ENCODE measurements at regions not wholly inside any gene's neighbourhood (a gene's known extent, or its start where the extent isn't known, plus 50 kb on each side); places are given as distances from the start of the nearest gene placed in this dataset.

- Histone ChIP-seq H3K9ac (no peak overlapping the region), H3K9me3 (ENCODE audit: control insufficient read depth, low read length) (no peaks in the 10 kb centered on the region), H3K36me3 (ENCODE audit: control insufficient read depth, insufficient read depth, low read length) (no peaks in the 10 kb centered on the region), H3K79me2 (no peaks in the 10 kb centered on the region), H3K4me3 (ENCODE audit: low read depth, low read length) (no peak overlapping the region), H3K4me1 (no peaks in the 10 kb centered on the region), H2AFZ (no peak overlapping the region), H3K27me3 (ENCODE audit: control insufficient read depth, insufficient read depth, low read length) (no peaks in the 10 kb centered on the region), H3K4me2 (ENCODE audit: low read length) (no peak overlapping the region), H3K27ac (no peak overlapping the region)
- TF ChIP-seq, protein P1, sequence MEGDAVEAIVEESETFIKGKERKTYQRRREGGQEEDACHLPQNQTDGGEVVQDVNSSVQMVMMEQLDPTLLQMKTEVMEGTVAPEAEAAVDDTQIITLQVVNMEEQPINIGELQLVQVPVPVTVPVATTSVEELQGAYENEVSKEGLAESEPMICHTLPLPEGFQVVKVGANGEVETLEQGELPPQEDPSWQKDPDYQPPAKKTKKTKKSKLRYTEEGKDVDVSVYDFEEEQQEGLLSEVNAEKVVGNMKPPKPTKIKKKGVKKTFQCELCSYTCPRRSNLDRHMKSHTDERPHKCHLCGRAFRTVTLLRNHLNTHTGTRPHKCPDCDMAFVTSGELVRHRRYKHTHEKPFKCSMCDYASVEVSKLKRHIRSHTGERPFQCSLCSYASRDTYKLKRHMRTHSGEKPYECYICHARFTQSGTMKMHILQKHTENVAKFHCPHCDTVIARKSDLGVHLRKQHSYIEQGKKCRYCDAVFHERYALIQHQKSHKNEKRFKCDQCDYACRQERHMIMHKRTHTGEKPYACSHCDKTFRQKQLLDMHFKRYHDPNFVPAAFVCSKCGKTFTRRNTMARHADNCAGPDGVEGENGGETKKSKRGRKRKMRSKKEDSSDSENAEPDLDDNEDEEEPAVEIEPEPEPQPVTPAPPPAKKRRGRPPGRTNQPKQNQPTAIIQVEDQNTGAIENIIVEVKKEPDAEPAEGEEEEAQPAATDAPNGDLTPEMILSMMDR (IDR thresholded peaks at IDR 0.05) = no peak
Measured at GRCh38 chr10:56975513-56975912, 614.5 kb upstream of the ZWINT start.

DNA sequence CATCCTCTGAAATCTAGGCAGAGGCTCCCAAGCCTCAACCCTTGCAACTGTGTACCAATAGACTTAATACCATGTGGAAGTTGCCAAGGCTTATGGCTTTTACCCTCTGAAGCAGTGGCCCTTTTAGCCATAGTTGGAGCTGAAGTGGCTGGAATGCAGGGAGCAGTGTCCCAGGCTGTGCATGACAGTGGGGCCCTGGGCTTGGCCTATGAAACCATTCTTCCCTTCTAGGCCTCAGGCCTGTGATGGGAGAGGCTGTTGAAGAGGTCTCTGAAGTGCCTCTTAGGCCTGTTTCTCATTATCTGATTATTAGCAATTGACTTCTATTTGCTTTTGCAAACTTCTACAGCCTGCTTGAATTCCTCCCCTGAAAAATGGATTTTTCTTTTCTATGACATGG, 612.7 kb upstream of the ZWINT start:
- Histone ChIP-seq H3K9ac (no peak overlapping the region), H3K4me1 (no peaks in the 10 kb centered on the region), H3K9me3 (ENCODE audit: control insufficient read depth, low read length) (no peaks in the 10 kb centered on the region), H2AFZ (no peak overlapping the region), H3K27ac (no peak overlapping the region), H3K36me3 (ENCODE audit: control insufficient read depth, insufficient read depth, low read length) (no peaks in the 10 kb centered on the region), H3K27me3 (ENCODE audit: control insufficient read depth, insufficient read depth, low read length) (no peaks in the 10 kb centered on the region), H3K79me2 (no peaks in the 10 kb centered on the region), H3K4me3 (ENCODE audit: low read depth, low read length) (no peak overlapping the region), H3K4me2 (ENCODE audit: low read length) (no peak overlapping the region)
- TF ChIP-seq, protein P1 (IDR thresholded peaks at IDR 0.05) = no peak

DNA sequence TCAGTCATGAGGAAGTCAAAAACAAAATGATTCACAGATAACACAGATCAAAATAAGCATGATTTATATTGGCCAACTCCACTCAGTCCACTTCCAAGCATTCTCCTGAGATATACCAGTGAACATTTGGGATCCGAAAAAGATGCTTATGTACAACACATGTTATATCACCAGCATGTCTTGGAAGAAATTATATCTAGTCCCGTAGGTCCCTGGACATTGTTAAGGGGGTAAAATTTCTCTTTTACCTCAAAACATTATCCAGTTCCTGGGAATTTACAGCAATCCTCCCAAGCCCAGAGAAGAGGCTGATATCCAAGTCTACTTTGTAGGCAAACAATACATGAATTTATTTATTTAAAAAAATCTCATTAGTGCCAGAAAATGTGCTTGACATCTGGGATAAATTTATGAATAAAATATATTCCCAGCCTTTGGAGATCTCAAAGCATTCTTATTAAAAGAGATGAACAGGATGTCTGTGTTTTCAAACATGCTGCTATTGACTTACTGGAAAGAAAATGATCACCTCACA, 582.2 kb upstream of the ZWINT start:
- H3K27ac ChIP-seq = no peak overlapping the region
- no peaks in the 10 kb centered on the region for H3K36me3 ChIP-seq (ENCODE audit: control insufficient read depth, insufficient read depth, low read length)
- no peaks in the 10 kb centered on the region for H3K4me1 ChIP-seq
- no peak overlapping the region for H3K4me3 ChIP-seq (ENCODE audit: low read depth, low read length)
- no peak overlapping the region for H3K4me2 ChIP-seq (ENCODE audit: low read length)
- H3K79me2 ChIP-seq = no peaks in the 10 kb centered on the region
- H2AFZ ChIP-seq = no peak overlapping the region
- TF ChIP-seq, protein P1 (IDR thresholded peaks at IDR 0.05) = no peak
- no peaks in the 10 kb centered on the region for H3K27me3 ChIP-seq (ENCODE audit: control insufficient read depth, insufficient read depth, low read length)
- no peak overlapping the region for H3K9ac ChIP-seq
- H3K9me3 ChIP-seq (ENCODE audit: control insufficient read depth, low read length) = peaks cover 5% of the 10 kb centered on the region

DNA sequence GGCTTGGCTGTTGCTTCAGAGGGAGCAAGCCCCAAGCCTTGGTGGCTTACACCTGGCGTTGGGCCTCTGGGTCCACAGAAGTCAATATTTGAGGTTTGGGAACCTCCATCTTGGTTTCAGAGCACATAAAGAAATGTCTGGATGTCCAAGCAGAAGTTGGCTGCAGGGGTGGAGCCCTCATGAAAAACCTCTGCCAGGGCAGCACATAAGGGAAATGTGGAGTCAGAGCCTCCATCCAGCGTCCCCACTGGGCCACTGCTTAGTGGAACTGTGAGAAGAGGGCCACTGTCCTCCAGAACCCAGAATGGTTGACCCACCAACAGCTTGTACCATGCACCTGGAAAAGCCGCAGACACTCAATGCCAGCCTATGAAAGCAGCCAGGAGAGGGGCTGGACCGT, 573.5 kb upstream of the ZWINT start:
- H3K4me2 ChIP-seq (ENCODE audit: low read length) = no peak overlapping the region
- H3K9me3 ChIP-seq (ENCODE audit: control insufficient read depth, low read length) = no peaks in the 10 kb centered on the region
- H3K36me3 ChIP-seq (ENCODE audit: control insufficient read depth, insufficient read depth, low read length) = no peaks in the 10 kb centered on the region
- H3K79me2 ChIP-seq = no peaks in the 10 kb centered on the region
- H3K27ac ChIP-seq = no peak overlapping the region
- TF ChIP-seq, protein P1 (IDR thresholded peaks at IDR 0.05) = no peak
- no peaks in the 10 kb centered on the region for H3K27me3 ChIP-seq (ENCODE audit: control insufficient read depth, insufficient read depth, low read length)
- no peak overlapping the region for H2AFZ ChIP-seq
- no peak overlapping the region for H3K9ac ChIP-seq
- no peaks in the 10 kb centered on the region for H3K4me1 ChIP-seq
- H3K4me3 ChIP-seq (ENCODE audit: low read depth, low read length) = no peak overlapping the region

DNA sequence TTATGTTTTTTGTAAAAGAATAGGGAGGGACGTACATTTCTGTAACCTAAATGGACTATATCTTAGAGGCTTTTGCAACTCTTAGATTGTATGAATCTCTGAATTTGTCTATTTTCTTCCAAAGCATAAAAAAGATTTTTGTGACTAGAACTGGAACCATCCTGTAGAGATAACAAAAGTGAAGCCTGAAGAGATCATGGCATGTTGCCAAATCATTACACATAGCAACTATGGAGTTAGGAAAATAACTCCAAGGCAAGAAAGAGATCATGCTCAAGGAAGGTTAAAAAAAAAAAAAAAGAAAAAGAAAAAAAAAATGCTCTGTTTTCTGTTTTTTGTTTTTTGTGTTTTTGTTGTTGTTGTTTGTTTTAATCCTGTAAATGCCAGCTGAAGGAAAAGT, 567.7 kb upstream of the ZWINT start:
- Histone ChIP-seq H3K4me3 (ENCODE audit: low read depth, low read length) (no peak overlapping the region), H3K36me3 (ENCODE audit: control insufficient read depth, insufficient read depth, low read length) (no peaks in the 10 kb centered on the region), H3K9me3 (ENCODE audit: control insufficient read depth, low read length) (no peaks in the 10 kb centered on the region), H3K4me2 (ENCODE audit: low read length) (no peak overlapping the region), H2AFZ (no peak overlapping the region), H3K79me2 (no peaks in the 10 kb centered on the region), H3K9ac (no peak overlapping the region), H3K27me3 (ENCODE audit: control insufficient read depth, insufficient read depth, low read length) (no peaks in the 10 kb centered on the region), H3K27ac (no peak overlapping the region), H3K4me1 (no peaks in the 10 kb centered on the region)
- TF ChIP-seq, protein P1 (IDR thresholded peaks at IDR 0.05) = no peak

Measured in parathyroid adenoma (tissue), 2 donors.